NB4 (cell line): ENCODE measurements at regions not wholly inside any gene's neighbourhood (a gene's known extent, or its start where the extent isn't known, plus 50 kb on each side); places are given as distances from the start of the nearest gene placed in this dataset.

ENCODE experiments used
- CTCF ChIP-seq: IDR thresholded peaks from one replicate; pipeline ENCODE4 v1.5.1; 2012; ENCODE audit warnings: low read depth, low read length
- MAX ChIP-seq: IDR thresholded peaks from 2 replicates; pipeline ENCODE4 v1.6.1; 2011; ENCODE audit warnings: low read depth, low read length
- MYC ChIP-seq: IDR thresholded peaks from 2 replicates; pipeline ENCODE4 v1.6.1; 2011; ENCODE audit warnings: low read depth, low read length
- POLR2A ChIP-seq: IDR thresholded peaks from 2 replicates; pipeline ENCODE4 v1.6.1; 2011; ENCODE audit warnings: mild to moderate bottlenecking; ENCODE audit not compliant: insufficient read length; ENCODE audit errors: extremely low read depth

GRCh38 chr1:239084459-239085080 lies 301.8 kb upstream of the CHRM3 start:
- TF ChIP-seq CTCF (peak; percentile 4), MYC (no peak), POLR2A (no peak), MAX (no peak)
